Suprapubic skin (tissue), 4 donors: ENCODE measurements at regions not wholly inside any gene's neighbourhood (a gene's known extent, or its start where the extent isn't known, plus 50 kb on each side); places are given as distances from the start of the nearest gene placed in this dataset.

ENCODE experiments used
- DNase-seq, 2 donors: peaks; one replicate each; pipeline ENCODE4 v3.0.0-alpha.2; 2019; ENCODE audit warnings: low spot score in 2 of 2
- H3K27ac ChIP-seq: fragments of 200-600 bp; sonication (generic); one replicate; pipeline ENCODE4 v1.5.1; 2019
- H3K27me3 ChIP-seq: fragments of 200-600 bp; sonication (generic); one replicate; pipeline ENCODE4 v1.5.1; 2019
- H3K36me3 ChIP-seq: fragments of 200-600 bp; sonication (generic); one replicate; pipeline ENCODE4 v1.5.1; 2019
- H3K4me1 ChIP-seq: fragments of 200-600 bp; sonication (generic); one replicate; pipeline ENCODE4 v1.5.1; 2019
- H3K4me3 ChIP-seq: fragments of 200-600 bp; sonication (generic); one replicate; pipeline ENCODE4 v1.5.1; 2019; ENCODE audit warnings: mild to moderate bottlenecking
- H3K9me3 ChIP-seq: fragments of 200-600 bp; sonication (generic); one replicate; pipeline ENCODE4 v1.5.1; 2019
- EP300 ChIP-seq: sonication (generic); formaldehyde crosslinking; IDR thresholded peaks from one replicate; pipeline ENCODE4 v1.6.1; 2017; ENCODE audit warnings: antibody characterized with exemption
- POLR2A ChIP-seq, 2 donors: fragments of 450-650 bp; IDR thresholded peaks; one replicate each; pipeline ENCODE4 v1.6.1; 2017; ENCODE audit warnings: antibody characterized with exemption in 2 of 2, mild to moderate bottlenecking in 2 of 2, moderate library complexity in 2 of 2
- POLR2AphosphoS5 ChIP-seq, 3 donors: sonication (generic); formaldehyde crosslinking; IDR thresholded peaks; one replicate each; pipeline ENCODE4 v1.6.1; 2017; ENCODE audit warnings: antibody characterized with exemption in 3 of 3
- WGBS: methylation state at CpG from one replicate; pipeline ENCODE4 v1.1.5; 2018; 5-methylcytosine and 5-hydroxymethylcytosine counted together
- TF ChIP-seq, protein P1 (sequence below), 2 donors: fragments of 200-600 bp in 1 of 2; fragments of 450-650 bp in 1 of 2; sonication (generic) in 1 of 2; IDR thresholded peaks; one replicate each; pipeline ENCODE4 v1.5.1; 2016 to 2019; ENCODE audit warnings: antibody characterized with exemption in 2 of 2, mild to moderate bottlenecking in 1 of 2, moderate library complexity in 1 of 2

DNA sequence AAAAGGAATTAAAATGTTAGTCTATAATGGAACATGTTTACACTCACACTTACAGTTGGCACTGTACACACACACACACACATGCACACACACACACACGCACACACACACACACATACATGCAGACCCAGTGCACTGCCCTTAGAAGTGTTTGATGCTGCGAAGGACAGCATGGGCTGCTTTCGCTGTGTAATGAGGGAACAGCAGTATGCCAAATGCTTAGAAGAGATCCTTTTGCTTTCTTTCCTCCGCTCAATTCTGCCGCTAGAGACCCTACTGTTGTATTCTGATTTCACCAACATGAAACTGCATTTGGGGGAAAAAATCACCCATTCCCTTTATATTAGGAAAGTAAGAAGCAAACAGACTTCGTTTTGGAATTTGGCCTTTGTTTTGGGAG lies 217.9 kb downstream of the ENGASE start:
- H3K27ac ChIP-seq = no peak overlapping the region
- no peak for DNase-seq
- WGBS = 80% methylated on average over 6 of the region's 6 CpGs
- no peaks in the 10 kb centered on the region for H3K4me1 ChIP-seq
- no peaks in the 10 kb centered on the region for H3K9me3 ChIP-seq
- H3K36me3 ChIP-seq = no peaks in the 10 kb centered on the region
- no peak overlapping the region for H3K4me3 ChIP-seq
- TF ChIP-seq POLR2AphosphoS5 (IDR thresholded peaks at IDR 0.05) (no peak), POLR2A (IDR thresholded peaks at IDR 0.05) (no peak), EP300 (no peak)
- TF ChIP-seq, protein P1, sequence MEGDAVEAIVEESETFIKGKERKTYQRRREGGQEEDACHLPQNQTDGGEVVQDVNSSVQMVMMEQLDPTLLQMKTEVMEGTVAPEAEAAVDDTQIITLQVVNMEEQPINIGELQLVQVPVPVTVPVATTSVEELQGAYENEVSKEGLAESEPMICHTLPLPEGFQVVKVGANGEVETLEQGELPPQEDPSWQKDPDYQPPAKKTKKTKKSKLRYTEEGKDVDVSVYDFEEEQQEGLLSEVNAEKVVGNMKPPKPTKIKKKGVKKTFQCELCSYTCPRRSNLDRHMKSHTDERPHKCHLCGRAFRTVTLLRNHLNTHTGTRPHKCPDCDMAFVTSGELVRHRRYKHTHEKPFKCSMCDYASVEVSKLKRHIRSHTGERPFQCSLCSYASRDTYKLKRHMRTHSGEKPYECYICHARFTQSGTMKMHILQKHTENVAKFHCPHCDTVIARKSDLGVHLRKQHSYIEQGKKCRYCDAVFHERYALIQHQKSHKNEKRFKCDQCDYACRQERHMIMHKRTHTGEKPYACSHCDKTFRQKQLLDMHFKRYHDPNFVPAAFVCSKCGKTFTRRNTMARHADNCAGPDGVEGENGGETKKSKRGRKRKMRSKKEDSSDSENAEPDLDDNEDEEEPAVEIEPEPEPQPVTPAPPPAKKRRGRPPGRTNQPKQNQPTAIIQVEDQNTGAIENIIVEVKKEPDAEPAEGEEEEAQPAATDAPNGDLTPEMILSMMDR (IDR thresholded peaks at IDR 0.05) = no peak
- H3K27me3 ChIP-seq = peaks cover 66% of the 10 kb centered on the region

DNA sequence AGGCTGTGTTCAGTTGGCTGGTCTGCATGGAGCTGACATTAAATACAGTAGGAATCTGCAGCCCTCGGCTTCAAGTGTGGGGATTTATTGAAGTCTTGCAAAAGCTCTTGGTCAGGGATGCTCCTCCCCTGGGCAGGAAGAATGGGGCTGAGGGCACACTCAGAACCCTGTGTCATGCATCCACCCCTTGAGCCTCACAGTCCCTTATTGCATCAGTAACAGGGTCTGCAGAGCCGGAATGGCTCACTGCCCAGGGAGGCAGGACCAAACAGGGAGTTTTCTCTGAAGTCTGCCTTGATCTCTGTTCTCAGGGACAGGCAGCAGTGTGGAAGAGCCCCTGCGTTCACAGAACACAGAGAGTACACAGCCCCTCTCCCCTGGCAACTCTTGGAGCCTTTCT lies 216.8 kb downstream of the ENGASE start:
- no peak for DNase-seq
- H3K27ac ChIP-seq = no peak overlapping the region
- H3K4me1 ChIP-seq = no peaks in the 10 kb centered on the region
- H3K27me3 ChIP-seq = peaks cover 68% of the 10 kb centered on the region
- H3K4me3 ChIP-seq = no peak overlapping the region
- WGBS = 72% methylated on average over 2 of the region's 3 CpGs
- TF ChIP-seq, protein P1 (IDR thresholded peaks at IDR 0.05) = no peak
- no peak for TF ChIP-seq EP300
- no peak for TF ChIP-seq POLR2A (IDR thresholded peaks at IDR 0.05)
- TF ChIP-seq POLR2AphosphoS5 (IDR thresholded peaks at IDR 0.05) = no peak
- no peaks in the 10 kb centered on the region for H3K36me3 ChIP-seq
- H3K9me3 ChIP-seq = no peaks in the 10 kb centered on the region

DNA sequence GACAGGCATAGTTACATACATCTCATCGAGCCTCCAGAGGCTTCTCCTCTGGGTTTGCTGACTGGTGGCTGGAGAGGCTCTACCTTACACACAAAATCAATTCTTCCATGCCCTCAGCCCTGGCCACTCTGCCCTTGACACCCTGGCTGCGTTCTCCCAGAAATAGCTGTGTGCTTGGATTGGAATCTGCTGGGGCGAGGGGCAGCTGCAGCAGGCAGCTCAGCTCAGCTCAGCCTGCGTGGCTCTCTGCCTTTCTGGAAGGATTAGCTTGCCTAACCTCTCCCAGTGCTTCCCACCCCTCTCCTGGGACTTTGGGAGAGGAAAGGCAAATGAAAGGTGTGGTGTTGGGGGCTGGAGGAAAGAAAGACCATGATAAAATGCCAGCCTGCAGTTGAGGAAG lies 216.1 kb downstream of the ENGASE start:
- 70% methylated on average over 4 of the region's 4 CpGs for WGBS
- Histone ChIP-seq H3K27ac (no peak overlapping the region), H3K36me3 (no peaks in the 10 kb centered on the region), H3K4me3 (no peak overlapping the region), H3K4me1 (no peaks in the 10 kb centered on the region), H3K9me3 (no peaks in the 10 kb centered on the region), H3K27me3 (peaks cover 68% of the 10 kb centered on the region)
- TF ChIP-seq POLR2A (IDR thresholded peaks at IDR 0.05) (no peak), POLR2AphosphoS5 (IDR thresholded peaks at IDR 0.05) (no peak), EP300 (no peak)
- TF ChIP-seq, protein P1 (IDR thresholded peaks at IDR 0.05) = no peak
- no peak for DNase-seq

DNA sequence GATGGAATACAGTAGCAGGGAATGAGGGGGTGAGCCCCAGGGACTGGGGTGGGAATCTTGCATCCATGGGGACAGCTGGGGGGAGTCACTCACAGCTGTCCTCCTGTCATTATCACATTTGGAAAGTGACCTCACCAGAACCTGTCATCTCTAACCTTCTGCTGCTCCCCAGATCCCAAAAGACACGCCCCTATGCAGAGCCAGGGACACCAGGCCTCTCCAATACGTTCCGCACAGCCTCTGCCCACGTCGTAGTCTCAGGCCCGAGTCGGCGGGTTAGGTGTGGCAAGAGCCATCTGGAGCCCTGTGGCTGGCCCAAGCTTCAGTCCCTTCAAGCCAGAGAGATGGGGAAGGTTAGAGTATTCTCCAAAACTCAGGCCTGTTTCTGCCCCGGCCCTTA lies 214.3 kb downstream of the ENGASE start:
- Histone ChIP-seq H3K4me3 (no peak overlapping the region), H3K36me3 (no peaks in the 10 kb centered on the region), H3K9me3 (no peaks in the 10 kb centered on the region), H3K27me3 (peaks cover 70% of the 10 kb centered on the region), H3K4me1 (no peaks in the 10 kb centered on the region), H3K27ac (no peak overlapping the region)
- TF ChIP-seq EP300 (no peak), POLR2AphosphoS5 (IDR thresholded peaks at IDR 0.05) (no peak), POLR2A (IDR thresholded peaks at IDR 0.05) (no peak)
- TF ChIP-seq, protein P1 (IDR thresholded peaks at IDR 0.05) = no peak
- WGBS = 74% methylated on average over 9 of the region's 9 CpGs
- DNase-seq = no peak

DNA sequence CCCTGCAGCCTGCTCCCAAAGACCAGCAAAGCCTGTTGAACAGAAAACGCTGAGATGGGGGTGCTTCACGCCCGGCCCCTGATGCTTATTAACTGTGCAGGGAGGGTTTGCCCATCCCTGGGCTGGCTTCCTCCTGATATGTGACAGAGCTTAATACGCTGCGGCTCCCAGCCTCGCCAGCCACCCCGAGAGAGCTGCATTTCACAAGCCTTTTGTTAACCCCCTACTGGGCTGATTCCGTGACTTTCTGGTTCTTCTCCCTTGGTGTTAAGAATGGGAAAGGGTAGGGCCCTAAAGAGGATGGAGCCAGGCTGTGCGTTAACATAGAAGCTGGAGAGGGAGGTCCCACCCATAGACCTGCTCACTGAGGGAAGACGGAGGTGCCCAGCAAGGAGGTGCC lies 211.8 kb downstream of the ENGASE start:
- Histone ChIP-seq H3K9me3 (no peaks in the 10 kb centered on the region), H3K36me3 (no peaks in the 10 kb centered on the region), H3K4me3 (no peak overlapping the region), H3K27ac (no peak overlapping the region), H3K27me3 (peaks cover 80% of the 10 kb centered on the region), H3K4me1 (no peaks in the 10 kb centered on the region)
- TF ChIP-seq EP300 = no peak
- no peak for TF ChIP-seq POLR2A (IDR thresholded peaks at IDR 0.05)
- no peak for TF ChIP-seq POLR2AphosphoS5 (IDR thresholded peaks at IDR 0.05)
- TF ChIP-seq, protein P1 (IDR thresholded peaks at IDR 0.05) = no peak
- WGBS = 28% methylated on average over 10 of the region's 10 CpGs
- DNase-seq = no peak
